Mesodermal cell (in vitro differentiated cells): ENCODE measurements at regions not wholly inside any gene's neighbourhood (a gene's known extent, or its start where the extent isn't known, plus 50 kb on each side); places are given as distances from the start of the nearest gene placed in this dataset.

Experiments used
- H3K27ac ChIP-seq: 2 replicates; pipeline ENCODE4 v1.7.0; 2013; ENCODE audit warnings: mild to moderate bottlenecking, low read depth, low read length, moderate library complexity; ENCODE audit not compliant: severe bottlenecking
- H3K36me3 ChIP-seq: 2 replicates; pipeline ENCODE4 v1.7.1; 2013; ENCODE audit warnings: mild to moderate bottlenecking, low read length, moderate library complexity; ENCODE audit not compliant: control insufficient read depth, insufficient read depth
- H3K4me1 ChIP-seq: one replicate; pipeline ENCODE4 v1.7.1; 2013; ENCODE audit warnings: mild to moderate bottlenecking, low read length; ENCODE audit not compliant: insufficient read depth, control insufficient read depth, poor library complexity, severe bottlenecking
- H3K4me3 ChIP-seq: 2 replicates; pipeline ENCODE4 v1.7.0; 2013; ENCODE audit warnings: low read length, control low read depth, mild to moderate bottlenecking; ENCODE audit not compliant: insufficient read depth, poor library complexity, severe bottlenecking; ENCODE audit errors: extremely low read depth
- H3K9me3 ChIP-seq: 2 replicates; pipeline ENCODE4 v1.7.1; 2013; ENCODE audit warnings: mild to moderate bottlenecking, low read length, moderate library complexity; ENCODE audit not compliant: control insufficient read depth
- WGBS, 2 experiments: methylation state at CpG; one replicate each; pipeline ENCODE4 v1.1.5; 2013; ENCODE audit warnings: missing lambda C conversion rate in 2 of 2; ENCODE audit not compliant: insufficient coverage in 2 of 2; 5-methylcytosine and 5-hydroxymethylcytosine counted together

GRCh38 chr12:24398605-24399004 is 449.1 kb upstream of the SOX5 start:
- WGBS, 2 experiments = 92 to 95% methylated on average over 4 of the region's 4 CpGs
- no peaks in the 10 kb centered on the region for H3K4me1 ChIP-seq
- no peaks in the 10 kb centered on the region for H3K36me3 ChIP-seq

GRCh38 chr12:24396224-24396623 is 446.8 kb upstream of the SOX5 start:
- Histone ChIP-seq H3K4me1 (no peaks in the 10 kb centered on the region), H3K4me3 (no peak overlapping the region), H3K9me3 (no peaks in the 10 kb centered on the region), H3K36me3 (no peaks in the 10 kb centered on the region), H3K27ac (no peak overlapping the region)
- WGBS, 2 experiments = 55 to 63% methylated on average over 7 to 11 of the region's 11 CpGs

More at GRCh38 chr12:24398605-24399004, 449.1 kb upstream of the SOX5 start:
- Histone ChIP-seq H3K4me3 (no peak overlapping the region), H3K9me3 (no peaks in the 10 kb centered on the region), H3K27ac (no peak overlapping the region)

GRCh38 chr12:24394246-24394645 is 444.8 kb upstream of the SOX5 start:
- H3K27ac ChIP-seq = no peak overlapping the region
- H3K9me3 ChIP-seq = peaks cover 7% of the 10 kb centered on the region
- no peak overlapping the region for H3K4me3 ChIP-seq
- WGBS, 2 experiments = 69 to 95% methylated on average over 2 to 3 of the region's 3 CpGs
- H3K36me3 ChIP-seq = no peaks in the 10 kb centered on the region
- H3K4me1 ChIP-seq = no peaks in the 10 kb centered on the region

DNA sequence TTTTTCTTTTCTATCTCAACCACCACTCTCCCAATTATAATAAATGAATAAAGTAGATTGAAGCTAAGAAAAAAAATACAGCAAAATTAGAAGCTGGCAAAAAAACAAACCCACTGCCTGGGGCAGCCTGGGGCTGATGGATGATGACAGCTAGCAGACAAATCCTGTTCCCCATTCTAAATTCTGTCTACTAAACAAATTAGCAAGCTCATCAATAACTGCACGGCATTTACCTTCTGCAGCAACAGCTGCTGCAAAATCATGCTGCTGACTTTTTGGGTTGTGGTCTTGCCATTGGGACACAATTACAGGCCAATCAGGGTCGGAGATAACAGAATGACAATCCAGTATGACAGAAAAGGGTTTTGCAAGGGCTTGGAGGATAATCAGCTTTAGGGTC is 443.6 kb upstream of the SOX5 start:
- H3K9me3 ChIP-seq = peaks cover 7% of the 10 kb centered on the region
- WGBS, 2 experiments = 79 to 95% methylated on average over 2 of the region's 2 CpGs
- H3K36me3 ChIP-seq = no peaks in the 10 kb centered on the region
- no peak overlapping the region for H3K27ac ChIP-seq
- H3K4me3 ChIP-seq = no peak overlapping the region
- no peaks in the 10 kb centered on the region for H3K4me1 ChIP-seq

DNA sequence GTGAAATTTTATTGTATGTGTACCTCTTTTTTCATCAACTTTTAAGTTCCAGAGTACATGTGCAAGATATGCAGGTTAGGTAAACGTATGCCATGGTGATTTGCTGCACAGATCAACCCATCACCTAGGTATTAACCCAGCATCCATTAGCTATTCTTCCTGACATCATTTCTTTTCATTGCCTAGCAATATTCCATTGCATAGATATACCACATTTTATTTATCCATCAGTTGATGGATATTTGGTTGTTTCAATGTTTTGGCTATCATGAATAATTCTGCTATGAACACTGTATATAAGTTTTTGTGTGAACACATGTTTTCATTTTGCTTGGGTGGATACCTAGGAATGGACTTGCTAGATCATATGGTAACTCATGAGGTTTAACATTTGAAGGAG is 439.9 kb upstream of the SOX5 start:
- H3K36me3 ChIP-seq = no peaks in the 10 kb centered on the region
- no peaks in the 10 kb centered on the region for H3K4me1 ChIP-seq
- 100% methylated on average over 1 of the region's 1 CpG for WGBS, 2 experiments
- peaks cover 7% of the 10 kb centered on the region for H3K9me3 ChIP-seq
- H3K4me3 ChIP-seq = no peak overlapping the region
- H3K27ac ChIP-seq = no peak overlapping the region

DNA sequence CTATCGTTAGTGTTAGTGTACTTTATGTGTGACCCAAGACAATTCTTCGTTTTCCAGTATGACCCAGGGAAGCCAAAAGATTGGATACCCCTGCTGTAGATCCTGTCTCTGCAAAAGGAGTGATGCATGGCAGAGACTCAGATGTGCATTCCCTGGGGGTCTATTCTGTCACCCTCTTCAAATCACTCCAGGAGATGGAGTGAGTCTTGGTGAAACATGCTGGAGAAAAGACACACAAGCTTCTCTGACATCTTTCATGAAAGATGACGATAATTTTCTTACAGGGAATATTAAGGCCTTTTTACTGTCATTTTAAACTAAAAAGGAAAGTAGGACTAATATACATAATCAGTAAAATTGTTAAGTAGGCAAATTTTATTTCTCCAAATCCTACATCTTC is 437.9 kb upstream of the SOX5 start:
- H3K36me3 ChIP-seq = no peaks in the 10 kb centered on the region
- H3K27ac ChIP-seq = no peak overlapping the region
- H3K9me3 ChIP-seq = peaks cover 7% of the 10 kb centered on the region
- no peaks in the 10 kb centered on the region for H3K4me1 ChIP-seq
- WGBS, 2 experiments = 92 to 100% methylated on average over 2 of the region's 3 CpGs
- no peak overlapping the region for H3K4me3 ChIP-seq

- no peak overlapping the region for H3K27ac ChIP-seq
- peaks cover 7% of the 10 kb centered on the region for H3K9me3 ChIP-seq
- no peaks in the 10 kb centered on the region for H3K4me1 ChIP-seq
- no peak overlapping the region for H3K4me3 ChIP-seq
- no peaks in the 10 kb centered on the region for H3K36me3 ChIP-seq
- WGBS, 2 experiments = 86 to 100% methylated on average over 1 of the region's 3 CpGs
Observed at GRCh38 chr12:24386836-24387235, 437.4 kb upstream of the SOX5 start.

DNA sequence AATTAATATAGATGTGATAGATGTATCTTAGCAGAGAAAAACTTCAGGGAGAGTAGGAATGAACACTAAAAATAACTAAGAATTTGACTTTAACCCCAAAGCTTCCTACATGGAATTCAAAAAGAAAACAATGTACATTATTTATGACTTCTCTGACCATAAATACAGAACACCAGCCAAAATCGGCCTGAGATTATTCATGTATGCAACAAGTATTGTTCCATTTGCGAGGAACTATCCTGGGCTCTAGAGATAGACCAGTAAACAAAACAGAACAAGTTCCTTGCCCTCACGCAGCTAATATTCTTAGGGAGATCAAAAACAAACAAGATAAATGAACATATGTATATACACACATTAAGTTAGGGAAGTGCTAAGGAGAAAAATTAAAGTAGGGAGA is 432.3 kb upstream of the SOX5 start:
- H3K4me1 ChIP-seq = peaks cover 6% of the 10 kb centered on the region
- H3K27ac ChIP-seq = no peak overlapping the region
- H3K36me3 ChIP-seq = no peaks in the 10 kb centered on the region
- H3K9me3 ChIP-seq = no peaks in the 10 kb centered on the region
- WGBS, 2 experiments = 83 to 100% methylated on average over 1 to 2 of the region's 3 CpGs
- H3K4me3 ChIP-seq = no peak overlapping the region

DNA sequence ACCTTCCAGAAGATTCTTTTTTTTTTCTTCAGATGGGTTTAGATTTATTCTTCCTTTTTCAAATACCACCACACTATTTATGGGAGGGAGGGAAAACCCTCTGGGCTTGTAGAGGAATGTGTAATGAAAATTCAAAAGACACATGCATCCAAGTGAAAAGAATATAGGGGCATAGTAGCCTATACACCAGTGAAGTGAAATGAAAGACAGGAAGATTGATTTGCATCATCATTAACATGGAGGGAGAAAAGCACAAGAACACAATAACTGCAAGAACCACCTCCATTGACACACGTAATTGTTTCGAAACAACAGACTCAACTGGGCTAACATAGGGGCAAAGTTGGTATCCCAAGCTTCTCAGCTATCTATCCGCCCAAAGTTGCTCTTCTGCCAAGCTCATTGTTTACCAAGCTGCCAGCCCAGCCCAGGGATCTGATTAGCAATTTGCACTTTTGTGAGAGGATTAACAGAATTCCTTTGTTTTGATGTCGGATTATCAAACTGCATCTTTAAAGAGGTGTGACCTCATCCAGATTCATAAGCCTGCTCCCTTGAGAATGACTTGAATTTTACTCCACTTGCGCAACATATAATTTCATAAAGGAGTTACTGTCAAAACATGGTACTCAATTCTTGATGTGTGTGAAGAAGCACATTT is 430.5 kb upstream of the SOX5 start:
- 50% methylated on average over 3 of the region's 5 CpGs; no CpG with 5 or more reads in 1 of the 2 experiments for WGBS, 2 experiments
- no peak overlapping the region for H3K4me3 ChIP-seq
- no peak overlapping the region for H3K27ac ChIP-seq
- no peaks in the 10 kb centered on the region for H3K36me3 ChIP-seq
- peaks cover 6% of the 10 kb centered on the region for H3K4me1 ChIP-seq
- no peaks in the 10 kb centered on the region for H3K9me3 ChIP-seq

DNA sequence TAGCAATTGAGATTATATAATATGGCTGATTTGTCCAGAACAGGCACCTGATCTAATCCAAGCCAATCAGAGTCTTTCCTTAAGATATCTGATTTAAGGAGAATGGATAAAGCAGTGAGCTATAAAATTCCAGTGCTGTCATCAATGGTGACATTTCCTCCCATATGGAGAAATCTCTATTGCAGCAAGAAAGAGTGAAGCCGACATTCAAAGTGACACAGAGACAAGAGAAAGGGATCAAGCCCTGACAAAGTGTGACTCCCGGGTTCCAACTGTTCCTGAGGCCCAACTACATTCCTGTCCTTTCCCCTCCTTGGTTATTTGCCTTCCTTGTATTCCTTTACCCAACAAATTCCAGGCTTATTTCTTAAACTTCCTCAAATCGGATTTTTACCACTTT is 430.0 kb upstream of the SOX5 start:
- no peak overlapping the region for H3K4me3 ChIP-seq
- H3K9me3 ChIP-seq = no peaks in the 10 kb centered on the region
- H3K36me3 ChIP-seq = no peaks in the 10 kb centered on the region
- H3K27ac ChIP-seq = no peak overlapping the region
- H3K4me1 ChIP-seq = peaks cover 6% of the 10 kb centered on the region
- 27 to 48% methylated on average over 2 of the region's 3 CpGs for WGBS, 2 experiments

DNA sequence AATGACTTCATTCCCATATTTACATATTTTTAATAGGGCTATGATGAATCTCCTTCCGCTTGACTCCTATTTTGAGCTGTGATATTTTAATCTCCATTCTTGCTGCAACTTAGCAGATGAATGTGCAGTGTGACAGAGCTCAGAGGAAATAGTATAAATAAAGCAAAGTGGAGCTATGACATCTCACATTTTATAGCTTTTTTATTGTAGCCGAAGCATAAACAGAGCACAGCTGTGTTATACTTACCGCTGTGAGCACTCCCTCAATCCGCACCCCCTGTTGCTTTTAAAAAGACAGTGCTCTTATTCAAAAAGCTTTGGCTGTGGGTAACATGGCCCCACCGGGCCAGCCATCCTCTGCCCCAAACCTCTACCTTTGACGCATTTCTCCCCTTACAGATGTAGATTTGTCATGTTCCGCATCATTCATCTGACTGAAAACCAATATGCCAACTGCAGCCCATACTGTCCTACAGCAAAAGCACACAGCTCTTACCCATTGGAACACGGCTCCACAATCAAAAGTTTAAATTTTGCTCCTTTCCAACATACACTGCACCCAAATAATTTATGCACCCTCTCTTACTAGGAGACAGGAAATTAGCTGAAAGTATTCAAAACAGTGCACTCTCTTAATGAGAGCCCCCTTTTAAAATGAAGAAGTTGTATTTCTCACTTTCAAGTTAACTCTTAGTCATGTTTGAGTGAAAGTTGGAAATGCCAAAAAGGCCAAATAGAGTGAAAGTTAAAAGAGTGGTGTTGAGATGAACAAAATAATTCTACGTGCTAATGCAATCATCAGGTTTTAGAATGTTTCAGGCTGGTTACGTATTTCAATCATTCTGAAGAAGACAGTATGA is 429.3 kb upstream of the SOX5 start:
- no peaks in the 10 kb centered on the region for H3K9me3 ChIP-seq
- 54 to 61% methylated on average over 7 to 8 of the region's 10 CpGs for WGBS, 2 experiments

More for the DNA sequence above, 429.3 kb upstream of the SOX5 start:
- Histone ChIP-seq H3K4me3 (no peak overlapping the region), H3K36me3 (no peaks in the 10 kb centered on the region), H3K4me1 (peaks cover 6% of the 10 kb centered on the region), H3K27ac (no peak overlapping the region)
